Stimulated activated CD4-positive, alpha-beta T cell treated with anti-CD3 and anti-CD28 coated beads, Interleukin-15, amount 100 ng/mL, for 48 hours (primary cell): ENCODE measurements at regions not wholly inside any gene's neighbourhood (a gene's known extent, or its start where the extent isn't known, plus 50 kb on each side); places are given as distances from the start of the nearest gene placed in this dataset.

Experiments used
- DNase-seq, 2 donors: peaks; one replicate each; pipeline ENCODE4 v3.0.0-alpha.2; 2020; ENCODE audit warnings: low read depth in 2 of 2

GRCh38 chr6:44660561-44661220 lies 273.2 kb downstream of the CDC5L start:
- DNase-seq = no peak

GRCh38 chr6:44661221-44662008 lies 273.9 kb downstream of the CDC5L start:
- DNase-seq = no peak

- DNase-seq = no peak
These were observed 275.1 kb downstream of the CDC5L start for GRCh38 chr6:44662461-44663121.

GRCh38 chr6:44663860-44664634 lies 276.5 kb downstream of the CDC5L start:
- DNase-seq = no peak

GRCh38 chr6:44664716-44665115 lies 277.2 kb downstream of the CDC5L start:
- DNase-seq = no peak

GRCh38 chr6:44665143-44665542 lies 277.6 kb downstream of the CDC5L start:
- no peak for DNase-seq

GRCh38 chr6:44665683-44666082 lies 278.2 kb downstream of the CDC5L start:
- DNase-seq = no peak

GRCh38 chr6:44666324-44666723 lies 278.8 kb downstream of the CDC5L start:
- DNase-seq = no peak

GRCh38 chr6:44667226-44667625 lies 279.7 kb downstream of the CDC5L start:
- no peak for DNase-seq

- DNase-seq = peak in 1 of 2 donors; percentile 25
These were observed 280.3 kb downstream of the CDC5L start for GRCh38 chr6:44667668-44668390.

GRCh38 chr6:44668391-44668930 lies 281.0 kb downstream of the CDC5L start:
- no peak for DNase-seq

- DNase-seq = no peak
These were observed 281.7 kb downstream of the CDC5L start for GRCh38 chr6:44668976-44669934.

GRCh38 chr6:44670146-44670545 lies 282.6 kb downstream of the CDC5L start:
- no peak for DNase-seq

GRCh38 chr6:44671333-44671732 lies 283.8 kb downstream of the CDC5L start:
- DNase-seq = no peak

GRCh38 chr6:44672086-44672485 lies 284.6 kb downstream of the CDC5L start:
- no peak for DNase-seq

- no peak for DNase-seq
These were observed 285.3 kb downstream of the CDC5L start for GRCh38 chr6:44672841-44673240.

- DNase-seq = no peak
These were observed 287.0 kb downstream of the CDC5L start for GRCh38 chr6:44674226-44675155.

GRCh38 chr6:44675449-44675848 lies 287.9 kb downstream of the CDC5L start:
- DNase-seq = no peak
